Progenitor cell of endocrine pancreas (in vitro differentiated cells): ENCODE measurements at regions not wholly inside any gene's neighbourhood (a gene's known extent, or its start where the extent isn't known, plus 50 kb on each side); places are given as distances from the start of the nearest gene placed in this dataset.

Source experiments
- DNase-seq: peaks from one replicate; pipeline ENCODE4 v3.0.0; 2021; ENCODE audit warnings: low spot score; ENCODE audit not compliant: unreplicated experiment
- H3K27ac Mint-ChIP-seq: 2 replicates; pipeline ENCODE4 v1.8.0; 2021; ENCODE audit warnings: mild to moderate bottlenecking, moderate library complexity, mixed read lengths
- H3K27me3 Mint-ChIP-seq: 2 replicates; pipeline ENCODE4 v1.8.0; 2021; ENCODE audit warnings: mixed read lengths
- H3K36me3 Mint-ChIP-seq: 2 replicates; pipeline ENCODE4 v1.8.0; 2022; ENCODE audit warnings: mixed read lengths; ENCODE audit not compliant: insufficient read depth
- H3K4me1 Mint-ChIP-seq: 2 replicates; pipeline ENCODE4 v1.8.0; 2021; ENCODE audit warnings: low read depth, mixed read lengths
- H3K4me3 Mint-ChIP-seq: 2 replicates; pipeline ENCODE4 v1.8.0; 2021; ENCODE audit warnings: low read depth, mild to moderate bottlenecking, moderate library complexity, mixed read lengths
- H3K9me3 Mint-ChIP-seq: 2 replicates; pipeline ENCODE4 v1.8.0; 2021; ENCODE audit warnings: low read depth, mixed read lengths
- TF ChIP-seq, protein P1 (sequence below): fragments of 200-600 bp; sonication (generic); IDR thresholded peaks from one replicate; pipeline ENCODE4 v1.5.0; 2021; ENCODE audit warnings: antibody characterized with exemption, mild to moderate bottlenecking; ENCODE audit not compliant: unreplicated experiment

DNA sequence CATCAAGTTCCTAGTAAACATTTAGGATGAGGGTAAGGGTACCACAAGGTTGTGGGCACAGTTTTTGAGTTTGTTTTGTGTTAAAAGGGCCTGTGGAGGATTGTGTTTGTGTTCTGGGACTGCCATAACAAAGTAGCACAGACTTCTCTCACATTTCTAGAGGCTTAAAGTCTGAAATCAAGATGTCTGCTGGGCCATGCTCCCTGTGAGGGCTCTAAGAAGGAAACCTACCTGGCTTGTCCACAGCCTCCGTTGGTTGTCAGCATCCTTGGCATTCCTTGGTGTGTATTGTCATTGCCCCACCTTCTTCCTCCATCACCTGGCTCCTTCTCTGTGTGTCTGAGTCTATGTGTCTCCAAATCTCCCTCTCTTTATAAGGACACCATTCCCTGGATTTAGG lies 808.1 kb upstream of the RBFOX1 start:
- Mint-ChIP-seq H3K27ac (no peak overlapping the region), H3K27me3 (peaks cover 10% of the 10 kb centered on the region), H3K4me1 (peaks cover 16% of the 10 kb centered on the region), H3K36me3 (no peaks in the 10 kb centered on the region), H3K9me3 (no peaks in the 10 kb centered on the region), H3K4me3 (no peak overlapping the region)
- DNase-seq: no peak
- TF ChIP-seq, protein P1, sequence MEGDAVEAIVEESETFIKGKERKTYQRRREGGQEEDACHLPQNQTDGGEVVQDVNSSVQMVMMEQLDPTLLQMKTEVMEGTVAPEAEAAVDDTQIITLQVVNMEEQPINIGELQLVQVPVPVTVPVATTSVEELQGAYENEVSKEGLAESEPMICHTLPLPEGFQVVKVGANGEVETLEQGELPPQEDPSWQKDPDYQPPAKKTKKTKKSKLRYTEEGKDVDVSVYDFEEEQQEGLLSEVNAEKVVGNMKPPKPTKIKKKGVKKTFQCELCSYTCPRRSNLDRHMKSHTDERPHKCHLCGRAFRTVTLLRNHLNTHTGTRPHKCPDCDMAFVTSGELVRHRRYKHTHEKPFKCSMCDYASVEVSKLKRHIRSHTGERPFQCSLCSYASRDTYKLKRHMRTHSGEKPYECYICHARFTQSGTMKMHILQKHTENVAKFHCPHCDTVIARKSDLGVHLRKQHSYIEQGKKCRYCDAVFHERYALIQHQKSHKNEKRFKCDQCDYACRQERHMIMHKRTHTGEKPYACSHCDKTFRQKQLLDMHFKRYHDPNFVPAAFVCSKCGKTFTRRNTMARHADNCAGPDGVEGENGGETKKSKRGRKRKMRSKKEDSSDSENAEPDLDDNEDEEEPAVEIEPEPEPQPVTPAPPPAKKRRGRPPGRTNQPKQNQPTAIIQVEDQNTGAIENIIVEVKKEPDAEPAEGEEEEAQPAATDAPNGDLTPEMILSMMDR: no peak

DNA sequence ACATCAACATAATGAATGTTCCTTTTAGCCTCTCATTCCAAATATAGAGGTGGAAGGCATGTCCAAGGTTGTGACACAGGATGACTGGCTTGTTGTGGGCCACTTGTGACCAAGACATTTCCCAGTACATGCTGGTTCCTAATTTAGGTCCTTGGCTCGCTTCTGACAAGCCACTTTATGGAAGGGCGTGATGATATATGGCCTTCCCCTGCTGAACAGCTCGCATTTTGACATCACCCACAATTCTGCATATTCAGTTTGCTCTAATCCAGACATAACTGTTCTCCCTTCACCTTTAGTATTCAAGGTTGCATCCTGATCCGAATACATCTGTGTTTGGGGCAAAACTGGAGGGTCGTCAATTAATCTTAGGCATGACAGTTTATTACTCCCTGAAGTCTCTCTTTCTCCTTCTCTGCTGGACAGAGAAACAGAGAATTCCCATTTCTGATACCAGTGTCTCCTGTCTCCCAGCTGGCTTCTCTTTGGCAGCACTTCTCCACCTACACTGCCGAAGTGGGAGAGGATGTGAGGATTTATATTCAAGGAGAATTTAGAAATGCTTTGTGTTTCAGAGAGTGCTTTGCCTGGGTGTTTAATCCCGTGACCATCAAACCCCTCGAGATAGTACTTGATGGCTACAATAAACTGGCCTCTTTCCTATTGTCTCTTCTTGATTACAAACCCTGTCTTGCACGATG lies 815.5 kb upstream of the RBFOX1 start:
- H3K4me3 Mint-ChIP-seq: no peak overlapping the region
- peaks cover 24% of the 10 kb centered on the region for H3K4me1 Mint-ChIP-seq
- TF ChIP-seq, protein P1: no peak

DNA sequence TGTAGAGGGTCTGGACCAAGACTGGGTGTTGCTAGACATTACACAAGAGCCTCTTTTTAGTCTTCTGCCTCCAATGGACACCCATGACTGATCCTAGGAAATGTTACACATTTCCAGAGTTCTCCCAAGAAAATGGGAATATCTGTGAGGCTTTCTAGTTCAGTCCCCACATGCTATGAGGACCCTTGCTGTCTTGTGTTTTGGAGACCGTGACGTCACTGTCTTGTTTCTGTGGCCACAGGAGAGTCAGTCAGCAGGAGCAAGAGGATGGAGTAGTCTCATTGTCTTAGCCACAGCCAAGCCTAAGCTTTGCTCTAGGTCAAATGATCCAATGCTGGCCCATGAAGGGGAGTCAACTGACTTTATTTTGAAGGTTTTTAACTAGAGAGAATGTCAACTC lies 820.1 kb upstream of the RBFOX1 start:
- Mint-ChIP-seq H3K27ac (no peak overlapping the region), H3K4me1 (peaks cover under 1% of the 10 kb centered on the region), H3K9me3 (peaks cover 3% of the 10 kb centered on the region), H3K27me3 (peaks cover 2% of the 10 kb centered on the region), H3K36me3 (no peaks in the 10 kb centered on the region), H3K4me3 (no peak overlapping the region)
- DNase-seq: no peak
- TF ChIP-seq, protein P1: no peak

More for the DNA sequence above, 815.5 kb upstream of the RBFOX1 start:
- H3K36me3 Mint-ChIP-seq: no peaks in the 10 kb centered on the region
- H3K9me3 Mint-ChIP-seq: peaks cover 3% of the 10 kb centered on the region
- no peak for DNase-seq
- H3K27me3 Mint-ChIP-seq: no peaks in the 10 kb centered on the region
- no peak overlapping the region for H3K27ac Mint-ChIP-seq

DNA sequence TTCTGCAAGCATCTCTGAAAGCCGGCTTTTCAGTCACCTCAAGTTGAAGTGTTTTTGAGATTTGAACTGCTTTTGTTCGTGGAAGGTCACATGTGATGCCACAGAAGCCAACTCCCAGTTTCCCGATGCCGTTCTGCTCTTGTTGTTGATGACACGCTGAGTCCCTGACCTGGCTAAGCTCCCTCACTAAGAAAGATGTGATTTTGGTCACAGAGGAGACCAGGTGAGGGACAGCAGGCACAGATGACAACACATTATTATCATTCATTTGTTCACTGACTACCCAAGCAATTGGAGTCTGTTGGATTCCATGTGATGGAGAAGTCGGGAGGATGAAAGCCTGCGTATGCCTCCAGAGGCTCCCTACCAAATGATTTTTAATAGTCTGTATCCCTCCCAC lies 822.4 kb upstream of the RBFOX1 start:
- H3K4me1 Mint-ChIP-seq: no peaks in the 10 kb centered on the region
- no peak for DNase-seq
- H3K9me3 Mint-ChIP-seq: no peaks in the 10 kb centered on the region
- H3K4me3 Mint-ChIP-seq: no peak overlapping the region
- no peak overlapping the region for H3K27ac Mint-ChIP-seq
- no peaks in the 10 kb centered on the region for H3K36me3 Mint-ChIP-seq
- TF ChIP-seq, protein P1: no peak
- peaks cover 7% of the 10 kb centered on the region for H3K27me3 Mint-ChIP-seq

DNA sequence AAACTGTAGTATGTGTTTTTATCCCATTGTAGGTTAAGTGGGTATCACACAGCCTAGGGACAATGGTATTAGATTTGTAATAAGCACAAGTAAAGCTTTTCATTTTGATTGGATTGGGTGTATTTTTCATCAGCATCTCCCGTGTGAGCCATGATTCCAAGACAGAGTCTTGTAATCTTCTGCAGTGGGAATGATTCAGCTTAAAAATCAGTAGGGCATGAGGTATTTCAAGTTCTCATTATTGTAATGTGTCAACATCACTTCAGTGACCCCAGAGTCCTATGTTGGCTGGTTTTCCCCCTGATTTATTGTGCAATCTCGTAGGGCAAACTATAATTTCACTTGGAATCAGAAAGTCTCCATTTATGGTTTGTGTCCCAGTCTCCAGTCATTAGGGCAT lies 833.2 kb upstream of the RBFOX1 start:
- H3K4me1 Mint-ChIP-seq: peaks cover 10% of the 10 kb centered on the region
- no peak for DNase-seq
- H3K27ac Mint-ChIP-seq: no peak overlapping the region
- TF ChIP-seq, protein P1: no peak
- no peak overlapping the region for H3K4me3 Mint-ChIP-seq
- no peaks in the 10 kb centered on the region for H3K36me3 Mint-ChIP-seq
- H3K27me3 Mint-ChIP-seq: no peaks in the 10 kb centered on the region
- H3K9me3 Mint-ChIP-seq: peaks cover 4% of the 10 kb centered on the region
